ENCODE measurements at regions not wholly inside any gene's neighbourhood (a gene's known extent, or its start where the extent isn't known, plus 50 kb on each side); places are given as distances from the start of the nearest gene placed in this dataset.

- no peak overlapping the region for H2AK5ac ChIP-seq (ENCODE audit: insufficient read length, low read length)
- DNase-seq: no peak
- no peak overlapping the region for H2BK15ac ChIP-seq (ENCODE audit: low read depth, low read length)
Measured at GRCh38 chr19:28634019-28634328, 579.0 kb downstream of the UQCRFS1 start.

More at GRCh38 chr19:28634019-28634328, 579.0 kb downstream of the UQCRFS1 start:
- H3K27me3 ChIP-seq (ENCODE audit: insufficient read depth, low read length): no peaks in the 10 kb centered on the region
- H3K9ac ChIP-seq (ENCODE audit: extremely low read depth, insufficient read length, low read length): no peak overlapping the region
- H3K4me2 ChIP-seq (ENCODE audit: insufficient read depth, insufficient read length, low read length): no peak overlapping the region
- H2AFZ ChIP-seq (ENCODE audit: low read length): no peak overlapping the region
- H4K20me1 ChIP-seq (ENCODE audit: control insufficient read depth, insufficient read depth, insufficient read length): no peaks in the 10 kb centered on the region
- H2BK20ac ChIP-seq (ENCODE audit: low read depth, low read length, poor library complexity, severe bottlenecking): no peak overlapping the region
- H3K14ac ChIP-seq (ENCODE audit: insufficient read depth, low read length): no peak overlapping the region
- H3T11ph ChIP-seq (ENCODE audit: low read length): no peak overlapping the region
- Mint-ChIP-seq H3K27ac (no peak overlapping the region; a peak in 1 of 7 replicates), H3K4me3 (no peak overlapping the region), H3K27me3 (ENCODE audit: low read depth) (no peaks in the 10 kb centered on the region), H3K4me1 (peaks cover 3 to 5% of the 10 kb centered on the region in 2 experiments; a peak in 2 of 4 replicates), H3K36me3 (ENCODE audit: insufficient read depth in 1 of 3, low read depth in 3 of 3) (peaks cover 0 to 2% (median 0%) of the 10 kb centered on the region in 3 experiments; a peak in 2 of 7 replicates), H3K9me3 (peaks cover 4 to 9% of the 10 kb centered on the region in 2 experiments; a peak in 3 of 5 replicates)
- peak; percentile 5; the same call in 1 of the 3 replicates for TF ChIP-seq CTCF (conservative IDR thresholded peaks at IDR 0.05)
- no peak overlapping the region for H3K18ac ChIP-seq (ENCODE audit: insufficient read length, low read depth, low read length)
- no peak overlapping the region for H2BK120ac ChIP-seq (ENCODE audit: low read depth, low read length, poor library complexity, severe bottlenecking)
- no peak overlapping the region for H2BK12ac ChIP-seq (ENCODE audit: insufficient read length, low read depth, low read length)
- no peak overlapping the region for H3K23ac ChIP-seq (ENCODE audit: insufficient read length, low read depth, low read length)
- H3K79me1 ChIP-seq (ENCODE audit: insufficient read depth, low read depth, low read length, poor library complexity, severe bottlenecking): no peaks in the 10 kb centered on the region
- H3K23me2 ChIP-seq (ENCODE audit: insufficient read length, low read depth, low read length, poor library complexity, severe bottlenecking): no peaks in the 10 kb centered on the region
- no peaks in the 10 kb centered on the region for H3K9me3 ChIP-seq (ENCODE audit: control insufficient read depth, low read depth, low read length)
- no peaks in the 10 kb centered on the region for H3K79me2 ChIP-seq (ENCODE audit: insufficient read depth, low read length)
- H2BK5ac ChIP-seq (ENCODE audit: insufficient read length, low read length): no peak overlapping the region
- H3K27ac ChIP-seq (ENCODE audit: insufficient read length, low read depth, low read length): no peak overlapping the region
- H3K4me1 ChIP-seq (ENCODE audit: insufficient read depth, low read length): no peaks in the 10 kb centered on the region
- no peak overlapping the region for H4K5ac ChIP-seq (ENCODE audit: insufficient read length, low read depth, low read length)
- H3K56ac ChIP-seq (ENCODE audit: insufficient read length, low read depth, low read length): no peak overlapping the region
- no peak overlapping the region for H4K8ac ChIP-seq (replicated peaks; ENCODE audit: insufficient read length, low read depth, low read length)
- no peak overlapping the region for H4K91ac ChIP-seq (ENCODE audit: insufficient read length, low read depth, low read length)
- no peak overlapping the region for H3K4ac ChIP-seq (ENCODE audit: low read depth, low read length)
